A549 (cell line): ENCODE measurements at regions not wholly inside any gene's neighbourhood (a gene's known extent, or its start where the extent isn't known, plus 50 kb on each side); places are given as distances from the start of the nearest gene placed in this dataset.
"Not testable (repeated sequence)": the region's sequence is repeated elsewhere in the genome, so short reads cannot be mapped to it uniquely, and the experiment has no call there.

Experiments used
- ATAC-seq, 2 experiments: fragments of 200-7000 bp in 1 of 2; fragments of >200 bp in 1 of 2; cut with Nextera tagmentation in 1 of 2; cut with Tn5 transposase in 1 of 2; 3 replicates each; pipeline versions ENCODE4 v1.8.0 to v1.9.1; 2018 to 2020; ENCODE audit warnings: mild to moderate bottlenecking in 1 of 2, moderate library complexity in 1 of 2
- CTCF ChIA-PET: fragments of 300-600 bp; sonication (Branson Sonifier 250); formaldehyde crosslinking; extraction: SDS; loops from one replicate; lab custom pipeline; 2021; ENCODE audit warnings: antibody characterized with exemption, inconsistent platforms; lab: Yijun Ruan, JAX
- POLR2A ChIA-PET: fragments of 350-600 bp; formaldehyde crosslinking; extraction: SDS; loops from one replicate; lab custom pipeline; 2021; ENCODE audit warnings: antibody characterized with exemption, inconsistent platforms; lab: Yijun Ruan, JAX
- DNase-seq, 2 experiments: peaks; one replicate each; pipeline versions ENCODE4 v3.0.0 to v3.0.0-alpha.2; 2011 to 2016; ENCODE audit warnings: low read depth in 1 of 2, low spot score in 1 of 2
- FAIRE-seq: peaks from 2 replicates; lab custom pipeline; 2011; peaks lifted over from hg19 to GRCh38; lab: Jason Lieb, UNC
- H3K27ac ChIP-seq, 2 experiments: fragments of >200 bp; sonication (Bioruptor Twin); formaldehyde crosslinking; 3 replicates each; pipeline ENCODE4 v1.5.1; 2016 to 2017
- H3K4me1 ChIP-seq: fragments of >200 bp; sonication (Bioruptor Twin); formaldehyde crosslinking; 3 replicates; pipeline ENCODE4 v1.6.1; 2016
- H3K4me2 ChIP-seq: fragments of >200 bp; sonication (Bioruptor Twin); formaldehyde crosslinking; 3 replicates; pipeline ENCODE4 v1.6.1; 2016
- H3K4me3 ChIP-seq: fragments of >200 bp; sonication (Bioruptor Twin); formaldehyde crosslinking; 3 replicates; pipeline ENCODE4 v1.5.1; 2016
- H3K9me3 ChIP-seq: fragments of >200 bp; sonication (Bioruptor Twin); formaldehyde crosslinking; 3 replicates; pipeline ENCODE4 v1.6.1; 2016
- WGBS: methylation state at CpG from one replicate; pipeline ENCODE4 v1.1.6; 2017; ENCODE audit errors: missing lambda C conversion rate; 5-methylcytosine and 5-hydroxymethylcytosine counted together

- H3K4me1 ChIP-seq, ATAC-seq, CTCF ChIA-PET, DNase-seq, H3K27ac ChIP-seq, H3K4me2 ChIP-seq, H3K9me3 ChIP-seq, H3K4me3 ChIP-seq, FAIRE-seq: not testable (repeated sequence)
- POLR2A ChIA-PET: interaction anchor here (2.6 kb wide), 1 partner anchor 14 kb away, joined by 7 read pairs; no protein-coding TSS in a partner anchor
- WGBS: 93% methylated on average over 14 of the region's 14 CpGs
Measured at GRCh38 chr5:1619531-1619930, 95.8 kb upstream of the LPCAT1 start.

DNA sequence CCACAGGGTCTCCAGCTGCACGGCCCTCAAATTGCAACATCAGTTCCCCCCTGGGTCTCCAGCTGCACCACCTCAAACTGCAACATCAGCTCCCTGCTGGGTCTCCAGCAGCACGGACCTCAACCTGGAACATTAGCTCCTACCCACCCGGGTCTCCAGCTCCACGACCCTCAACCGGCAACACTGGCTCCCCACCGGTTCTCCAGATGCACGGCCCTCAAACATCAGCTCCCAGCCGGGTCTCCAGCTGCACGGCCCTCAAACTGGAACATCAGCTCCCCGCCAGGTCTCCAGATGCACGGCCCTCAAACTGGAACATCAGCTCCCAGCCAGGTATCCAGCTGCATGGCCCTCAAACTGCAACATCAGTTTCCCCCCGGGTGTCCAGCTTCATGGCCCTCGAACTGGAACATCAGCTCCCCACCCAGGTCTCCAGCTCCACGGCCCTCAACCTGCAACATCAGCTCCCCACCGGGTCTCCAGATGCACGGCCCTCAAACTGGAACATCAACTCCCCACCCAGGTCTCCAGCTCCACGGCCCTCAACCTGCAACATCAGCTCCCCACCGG is 94.6 kb upstream of the LPCAT1 start:
- H3K4me2 ChIP-seq, DNase-seq, H3K27ac ChIP-seq, FAIRE-seq, H3K9me3 ChIP-seq, ATAC-seq, H3K4me1 ChIP-seq, H3K4me3 ChIP-seq: not testable (repeated sequence)
- ChIA-PET CTCF (interaction anchor here (1.2 kb wide), 1 partner anchor 27 kb away, joined by 3 read pairs; no protein-coding TSS in a partner anchor), POLR2A (interaction anchor here (1.2 kb wide), 1 partner anchor 94 kb away, joined by 3 read pairs; the partner anchor contains the start of gene LPCAT1)
- WGBS: 83% methylated on average over 17 of the region's 18 CpGs

GRCh38 chr5:1617236-1617755 is 93.5 kb upstream of the LPCAT1 start:
- H3K4me1 ChIP-seq, H3K27ac ChIP-seq, DNase-seq, ATAC-seq, H3K4me2 ChIP-seq, H3K4me3 ChIP-seq, H3K9me3 ChIP-seq, FAIRE-seq: not testable (repeated sequence)
- POLR2A ChIA-PET: interaction anchor here (1.2 kb wide), 1 partner anchor 93 kb away, joined by 3 read pairs; the partner anchor contains the start of gene LPCAT1
- WGBS: 87% methylated on average over 14 of the region's 16 CpGs
- CTCF ChIA-PET: interaction anchor here (0.8 to 1.3 kb wide), 3 partner anchors 28 to 443 kb away, joined by 3 read pairs; no protein-coding TSS in a partner anchor

DNA sequence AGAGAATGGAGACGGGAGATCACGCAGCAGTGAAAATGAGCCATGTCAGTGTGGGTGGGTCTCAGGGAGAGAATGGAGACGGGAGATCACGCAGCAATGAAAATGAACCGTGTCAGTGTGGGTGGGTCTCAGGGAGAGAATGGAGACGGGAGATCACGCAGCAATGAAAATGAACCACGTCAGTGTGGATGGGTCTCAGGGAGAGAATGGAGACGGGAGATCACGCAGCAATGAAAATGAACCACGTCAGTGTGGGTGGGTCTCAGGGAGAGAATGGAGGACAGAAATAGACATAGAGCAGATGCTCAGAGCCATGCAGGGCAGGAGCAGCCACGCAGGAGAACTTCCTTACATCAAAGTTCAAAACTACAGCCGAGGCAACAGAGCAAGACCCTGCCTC is 89.8 kb upstream of the LPCAT1 start:
- H3K4me3 ChIP-seq, H3K27ac ChIP-seq, H3K4me1 ChIP-seq, CTCF ChIA-PET, DNase-seq, H3K4me2 ChIP-seq, FAIRE-seq, H3K9me3 ChIP-seq, POLR2A ChIA-PET, ATAC-seq: not testable (repeated sequence)
- 85% methylated on average over 13 of the region's 13 CpGs for WGBS

DNA sequence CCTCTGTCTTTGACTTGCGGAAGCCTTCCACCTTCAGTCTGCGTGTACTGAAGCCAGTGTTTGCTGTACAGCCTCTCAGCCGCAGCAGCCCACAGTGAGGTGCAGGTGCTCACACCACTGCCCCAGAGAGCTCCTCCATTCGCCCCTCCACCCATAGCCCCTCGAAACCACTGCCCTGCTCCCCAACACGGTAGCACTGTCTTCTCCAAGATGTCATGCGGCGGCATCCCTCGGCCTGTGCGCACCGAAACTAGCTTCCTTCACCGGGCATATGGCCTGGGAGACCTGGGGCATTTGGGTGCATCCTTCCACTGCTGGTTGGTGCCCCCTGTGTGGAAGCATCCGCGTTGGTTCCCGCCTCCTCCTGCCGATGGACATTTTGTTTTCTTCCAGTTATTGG is 86.8 kb upstream of the LPCAT1 start:
- 88% methylated on average over 14 of the region's 16 CpGs for WGBS
- H3K4me1 ChIP-seq, DNase-seq, H3K27ac ChIP-seq, H3K9me3 ChIP-seq, H3K4me2 ChIP-seq, POLR2A ChIA-PET, CTCF ChIA-PET, ATAC-seq, H3K4me3 ChIP-seq, FAIRE-seq: not testable (repeated sequence)

GRCh38 chr5:1609111-1609510 is 85.4 kb upstream of the LPCAT1 start:
- CTCF ChIA-PET, H3K4me3 ChIP-seq, FAIRE-seq, POLR2A ChIA-PET, H3K4me2 ChIP-seq, H3K9me3 ChIP-seq, H3K4me1 ChIP-seq, H3K27ac ChIP-seq, DNase-seq: not testable (repeated sequence)
- WGBS: 89% methylated on average over 8 of the region's 8 CpGs
- peak in 1 of 2 experiments; percentile 38; a peak in 1 of 6 replicates for ATAC-seq

- H3K4me3 ChIP-seq, DNase-seq, POLR2A ChIA-PET, CTCF ChIA-PET, H3K4me1 ChIP-seq, H3K9me3 ChIP-seq, H3K4me2 ChIP-seq, H3K27ac ChIP-seq, FAIRE-seq, ATAC-seq: not testable (repeated sequence)
- 79% methylated on average over 12 of the region's 15 CpGs for WGBS
Measured at GRCh38 chr5:1608336-1608735, 84.6 kb upstream of the LPCAT1 start.

- DNase-seq, H3K4me1 ChIP-seq, H3K27ac ChIP-seq, POLR2A ChIA-PET, H3K4me3 ChIP-seq, ATAC-seq, H3K4me2 ChIP-seq, H3K9me3 ChIP-seq, FAIRE-seq: not testable (repeated sequence)
- WGBS: no CpG with 5 or more reads among the region's 9 CpGs
- CTCF ChIA-PET: interaction anchor here (1.4 kb wide), 1 partner anchor 438 kb away, joined by 4 read pairs; no protein-coding TSS in a partner anchor
Measured at GRCh38 chr5:1606951-1607350, 83.2 kb upstream of the LPCAT1 start.

- WGBS: 23% methylated on average over 4 of the region's 8 CpGs
- DNase-seq, H3K27ac ChIP-seq, POLR2A ChIA-PET, H3K4me2 ChIP-seq, ATAC-seq, H3K9me3 ChIP-seq, H3K4me3 ChIP-seq, H3K4me1 ChIP-seq, FAIRE-seq: not testable (repeated sequence)
- CTCF ChIA-PET: interaction anchor here (1.4 kb wide), 1 partner anchor 223 kb away, joined by 3 read pairs; no protein-coding TSS in a partner anchor
Measured at GRCh38 chr5:1603916-1604315, 80.2 kb upstream of the LPCAT1 start.
